Hepatocyte (in vitro differentiated cells): ENCODE measurements at regions not wholly inside any gene's neighbourhood (a gene's known extent, or its start where the extent isn't known, plus 50 kb on each side); places are given as distances from the start of the nearest gene placed in this dataset.

Experiments
- DNase-seq: peaks from one replicate; pipeline ENCODE4 v3.0.0-alpha.2; 2016; ENCODE audit warnings: low spot score
- H2AFZ ChIP-seq: fragments of 200-600 bp; sonication (generic); 2 replicates; pipeline ENCODE4 v1.6.0; 2016; ENCODE audit warnings: antibody characterized with exemption, mild to moderate bottlenecking
- H3K27ac ChIP-seq: fragments of 200-600 bp; sonication (generic); 2 replicates; pipeline ENCODE4 v1.5.1; 2016; ENCODE audit warnings: mild to moderate bottlenecking
- H3K27me3 ChIP-seq: fragments of 200-600 bp; sonication (generic); 2 replicates; pipeline ENCODE4 v1.6.1; 2016
- H3K36me3 ChIP-seq: fragments of 200-600 bp; sonication (generic); replicated peaks from 2 replicates; pipeline ENCODE4 v1.5.1; 2016; ENCODE audit warnings: low read depth; ENCODE audit not compliant: insufficient read depth
- H3K4me1 ChIP-seq: fragments of 200-600 bp; sonication (generic); 2 replicates; pipeline ENCODE4 v1.5.1; 2016; ENCODE audit warnings: mild to moderate bottlenecking, moderate library complexity; ENCODE audit not compliant: insufficient read depth
- H3K4me2 ChIP-seq: fragments of 200-600 bp; sonication (generic); 2 replicates; pipeline ENCODE4 v1.6.0; 2016
- H3K4me3 ChIP-seq: fragments of 200-600 bp; sonication (generic); 2 replicates; pipeline ENCODE4 v1.5.1; 2016; ENCODE audit warnings: mild to moderate bottlenecking
- H3K79me2 ChIP-seq: fragments of 200-600 bp; sonication (generic); 2 replicates; pipeline ENCODE4 v1.6.0; 2017; ENCODE audit warnings: mild to moderate bottlenecking
- H3K9me2 ChIP-seq: fragments of 200-600 bp; sonication (generic); replicated peaks from 2 replicates; pipeline ENCODE4 v1.6.0; 2017; ENCODE audit warnings: mild to moderate bottlenecking; ENCODE audit not compliant: insufficient read depth
- H3K9me3 ChIP-seq: fragments of 200-600 bp; sonication (generic); 2 replicates; pipeline ENCODE4 v1.5.1; 2016; ENCODE audit warnings: low read depth, mild to moderate bottlenecking
- H4K20me1 ChIP-seq: fragments of 200-600 bp; sonication (generic); 2 replicates; pipeline ENCODE4 v1.6.0; 2016; ENCODE audit warnings: mild to moderate bottlenecking; ENCODE audit not compliant: insufficient read depth, poor library complexity, severe bottlenecking
- CTCF ChIP-seq: fragments of 200-600 bp; sonication (generic); IDR thresholded peaks from 2 replicates; pipeline ENCODE4 v1.5.1; 2016; ENCODE audit warnings: antibody characterized with exemption, mild to moderate bottlenecking; ENCODE audit not compliant: poor library complexity
- EZH2 ChIP-seq: fragments of 200-600 bp; sonication (generic); IDR thresholded peaks from 2 replicates; pipeline ENCODE4 v1.6.1; 2016; ENCODE audit warnings: antibody characterized with exemption, mild to moderate bottlenecking, borderline replicate concordance
- EZH2phosphoT487 ChIP-seq: fragments of 200-600 bp; sonication (generic); IDR thresholded peaks from one replicate; pipeline ENCODE4 v1.6.1; 2018; ENCODE audit warnings: antibody characterized with exemption, mild to moderate bottlenecking, low read depth, moderate library complexity; ENCODE audit not compliant: unreplicated experiment, severe bottlenecking
- WGBS: methylation state at CpG from one replicate; pipeline ENCODE4 v1.1.6; 2016; ENCODE audit warnings: low lambda C conversion rate; ENCODE audit errors: missing lambda C conversion rate; 5-methylcytosine and 5-hydroxymethylcytosine counted together

- H2AFZ ChIP-seq = no peak overlapping the region
- WGBS = 47% methylated on average over 2 of the region's 2 CpGs
- DNase-seq = no peak
These were observed 179.3 kb upstream of the RAG2 start for GRCh38 chr11:36777311-36777710.

DNA sequence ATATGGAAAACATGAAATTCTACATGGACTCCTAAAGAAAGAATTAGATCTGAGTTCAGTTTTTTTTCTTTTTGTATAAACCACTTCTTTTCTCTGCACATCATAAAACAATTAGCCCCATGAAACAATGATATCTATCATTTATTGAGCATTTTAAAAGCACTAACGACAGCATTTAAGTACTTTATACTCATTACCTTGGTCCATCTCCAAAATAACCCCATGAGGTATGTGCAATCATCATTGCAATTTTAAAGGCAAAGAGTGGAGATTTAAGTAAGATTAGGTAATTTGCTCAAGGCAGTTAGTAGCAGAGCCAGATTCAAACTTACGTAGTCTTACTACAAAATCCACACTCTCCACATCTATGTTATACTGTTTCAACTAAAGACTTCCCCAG, 177.7 kb upstream of the RAG2 start:
- H3K36me3 ChIP-seq = no peaks in the 10 kb centered on the region
- H3K9me3 ChIP-seq = no peaks in the 10 kb centered on the region
- no peak overlapping the region for H3K4me2 ChIP-seq
- H2AFZ ChIP-seq = no peak overlapping the region
- no peaks in the 10 kb centered on the region for H3K79me2 ChIP-seq
- H3K4me3 ChIP-seq = no peak overlapping the region
- no peaks in the 10 kb centered on the region for H3K9me2 ChIP-seq
- H3K27ac ChIP-seq = no peak overlapping the region
- H3K4me1 ChIP-seq = no peaks in the 10 kb centered on the region
- DNase-seq = no peak
- H3K27me3 ChIP-seq = no peaks in the 10 kb centered on the region
- no peaks in the 10 kb centered on the region for H4K20me1 ChIP-seq
- TF ChIP-seq EZH2 (no peak), EZH2phosphoT487 (no peak), CTCF (no peak)
- 65% methylated on average over 2 of the region's 2 CpGs for WGBS

More at GRCh38 chr11:36777311-36777710, 179.3 kb upstream of the RAG2 start:
- Histone ChIP-seq H3K9me2 (no peaks in the 10 kb centered on the region), H3K4me3 (no peak overlapping the region), H3K36me3 (no peaks in the 10 kb centered on the region), H3K79me2 (no peaks in the 10 kb centered on the region), H3K4me1 (no peaks in the 10 kb centered on the region), H3K4me2 (no peak overlapping the region), H3K9me3 (no peaks in the 10 kb centered on the region), H3K27me3 (no peaks in the 10 kb centered on the region), H4K20me1 (no peaks in the 10 kb centered on the region), H3K27ac (no peak overlapping the region)
- no peak for TF ChIP-seq CTCF
- no peak for TF ChIP-seq EZH2phosphoT487

GRCh38 chr11:36775130-36775529, 177.1 kb upstream of the RAG2 start:
- H2AFZ ChIP-seq = no peak overlapping the region
- 67% methylated on average over 1 of the region's 1 CpG for WGBS
- H3K79me2 ChIP-seq = no peaks in the 10 kb centered on the region
- no peak for DNase-seq
- H3K4me2 ChIP-seq = no peak overlapping the region
- no peak overlapping the region for H3K27ac ChIP-seq
- H3K9me2 ChIP-seq = no peaks in the 10 kb centered on the region
- H4K20me1 ChIP-seq = no peaks in the 10 kb centered on the region
- H3K9me3 ChIP-seq = no peaks in the 10 kb centered on the region
- TF ChIP-seq EZH2 = no peak
- TF ChIP-seq EZH2phosphoT487 = no peak
- TF ChIP-seq CTCF = no peak
- no peaks in the 10 kb centered on the region for H3K27me3 ChIP-seq
- no peaks in the 10 kb centered on the region for H3K4me1 ChIP-seq
- no peak overlapping the region for H3K4me3 ChIP-seq
- H3K36me3 ChIP-seq = no peaks in the 10 kb centered on the region

DNA sequence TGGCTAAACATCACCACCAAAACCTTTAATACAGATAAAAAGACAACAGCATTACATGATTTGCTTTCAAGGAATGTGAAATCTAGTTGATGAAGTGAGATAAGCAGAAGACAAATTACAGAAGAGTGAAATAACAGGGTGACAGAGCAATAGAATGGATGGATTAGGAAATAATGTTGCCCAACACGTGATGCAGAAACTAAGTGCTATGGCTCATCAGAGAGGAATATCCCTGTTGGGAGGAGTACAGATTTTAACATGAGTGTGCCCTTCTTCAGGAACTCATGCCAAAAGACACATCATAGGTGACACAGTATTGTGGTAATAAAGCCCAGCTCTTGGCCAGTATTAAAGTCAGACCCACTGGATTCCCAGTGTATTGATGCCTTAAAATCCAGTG, 176.6 kb upstream of the RAG2 start:
- H3K27ac ChIP-seq = no peak overlapping the region
- H3K9me3 ChIP-seq = no peaks in the 10 kb centered on the region
- TF ChIP-seq EZH2 = no peak
- TF ChIP-seq CTCF = no peak
- TF ChIP-seq EZH2phosphoT487 = no peak
- no peak overlapping the region for H3K4me2 ChIP-seq
- H3K9me2 ChIP-seq = no peaks in the 10 kb centered on the region
- H4K20me1 ChIP-seq = no peaks in the 10 kb centered on the region
- no peaks in the 10 kb centered on the region for H3K36me3 ChIP-seq
- no peak overlapping the region for H2AFZ ChIP-seq
- no peaks in the 10 kb centered on the region for H3K27me3 ChIP-seq
- no peak for DNase-seq
- H3K79me2 ChIP-seq = no peaks in the 10 kb centered on the region
- no peak overlapping the region for H3K4me3 ChIP-seq
- 44% methylated on average over 1 of the region's 1 CpG for WGBS
- H3K4me1 ChIP-seq = no peaks in the 10 kb centered on the region
